HCT116 (cell line): ENCODE measurements at regions not wholly inside any gene's neighbourhood (a gene's known extent, or its start where the extent isn't known, plus 50 kb on each side); places are given as distances from the start of the nearest gene placed in this dataset.

ENCODE experiments used
- ATAC-seq: fragments of 200-7000 bp; cut with Tn5 transposase; 2 replicates; pipeline ENCODE4 v1.9.1; 2020; ENCODE audit warnings: mild to moderate bottlenecking, moderate library complexity
- BruUV-seq: library from RNA; stranded (reverse); fragments of 400-500 nt; replicated peaks from 2 replicates; lab custom pipeline; 2021; lab: Mats Ljungman, UMichigan
- CTCF ChIA-PET: fragments of 300-600 bp; sonication (Branson Sonifier 250); formaldehyde crosslinking; loops from one replicate; lab custom pipeline; 2021; ENCODE audit warnings: antibody characterized with exemption; lab: Charles Lee
- POLR2A ChIA-PET: fragments of 300-600, 350-600 bp; sonication (Branson Sonifier 250); formaldehyde crosslinking; loops from one replicate; lab custom pipeline; 2021; ENCODE audit warnings: antibody characterized with exemption; lab: Charles Lee
- RAD21 ChIA-PET, 2 experiments: fragments of 300-600 bp; sonication (Branson Sonifier 250); formaldehyde crosslinking; loops; one replicate each; lab custom pipeline; 2023; ENCODE audit warnings: low total read pairs in 2 of 2; ENCODE audit not compliant: uncharacterized antibody in 2 of 2, unreplicated experiment in 2 of 2, low non-redundant PET in 1 of 2; lab: Charles Lee
- DNase-seq: peaks from one replicate; pipeline ENCODE4 v3.0.0-alpha.2; 2010; ENCODE audit warnings: low read depth, low spot score
- H2AFZ ChIP-seq: fragments of 200-600 bp; shearing (Covaris generic), sonication (generic); 2 replicates; pipeline ENCODE4 v1.6.1; 2017; ENCODE audit warnings: low read depth, mixed run types, mixed read lengths, antibody characterized with exemption, low read length; ENCODE audit not compliant: poor library complexity, severe bottlenecking
- H3K27ac ChIP-seq: 2 replicates; pipeline ENCODE4 v1.5.1; 2012; ENCODE audit warnings: low read depth, low read length
- H3K27me3 ChIP-seq: fragments of 200-600 bp; sonication (generic); 2 replicates; pipeline ENCODE4 v1.6.1; 2016; ENCODE audit warnings: mixed run types, low read length, mixed read lengths; ENCODE audit not compliant: insufficient read depth
- H3K36me3 ChIP-seq, 2 experiments: fragments of 200-500 bp in 1 of 2; fragments of 200-600 bp in 1 of 2; sonication (Bioruptor generic) in 1 of 2; sonication (generic) in 1 of 2; 2 replicates each; pipeline versions ENCODE4 v1.5.1 to v1.6.1; 2014 to 2016; ENCODE audit warnings: low read length in 2 of 2, inconsistent platforms in 1 of 2, mixed read lengths in 1 of 2, mixed run types in 1 of 2; ENCODE audit not compliant: insufficient read depth in 2 of 2, control insufficient read depth in 1 of 2
- H3K4me1 ChIP-seq, 2 experiments: fragments of 200-600 bp in 1 of 2; sonication (generic) in 1 of 2; 2 replicates each; pipeline versions ENCODE4 v1.5.1 to v1.6.1; 2012 to 2017; ENCODE audit warnings: low read length in 2 of 2, inconsistent platforms in 1 of 2, mild to moderate bottlenecking in 1 of 2, mixed read lengths in 1 of 2, mixed run types in 1 of 2, moderate library complexity in 1 of 2; ENCODE audit not compliant: insufficient read depth in 2 of 2, control insufficient read depth in 1 of 2
- H3K4me2 ChIP-seq: fragments of 200-600 bp; sonication (generic); 2 replicates; pipeline ENCODE4 v1.6.1; 2017; ENCODE audit warnings: mixed run types, low read length, mixed read lengths
- H3K4me3 ChIP-seq, 2 experiments: fragments of 200-600 bp in 1 of 2; sonication (generic) in 1 of 2; replicated peaks in 1 of 2; 2 replicates each; pipeline ENCODE4 v1.5.1; 2011 to 2016; ENCODE audit warnings: low read length in 2 of 2, control low read depth in 1 of 2, low read depth in 1 of 2, mild to moderate bottlenecking in 1 of 2, mixed read lengths in 1 of 2, mixed run types in 1 of 2
- H3K79me2 ChIP-seq: fragments of 200-600 bp; sonication (generic); 2 replicates; pipeline ENCODE4 v1.6.1; 2017; ENCODE audit warnings: mild to moderate bottlenecking, mixed run types, low read length, moderate library complexity, mixed read lengths; ENCODE audit not compliant: insufficient read depth
- H3K9ac ChIP-seq: fragments of 200-600 bp; sonication (generic); 2 replicates; pipeline ENCODE4 v1.6.1; 2016; ENCODE audit warnings: low read length, mixed read lengths
- H3K9me2 ChIP-seq: fragments of 200-600 bp; sonication (generic), shearing (Covaris generic); 2 replicates; pipeline ENCODE4 v1.6.1; 2017; ENCODE audit warnings: mixed run types, mild to moderate bottlenecking, moderate library complexity; ENCODE audit not compliant: insufficient read depth
- H3K9me3 ChIP-seq, 2 experiments: fragments of 200-500 bp in 1 of 2; fragments of 200-600 bp in 1 of 2; sonication (Bioruptor generic) in 1 of 2; sonication (generic) in 1 of 2; 2 replicates each; pipeline ENCODE4 v1.6.1; 2014 to 2017; ENCODE audit warnings: low read length in 2 of 2, mixed read lengths in 2 of 2, inconsistent platforms in 1 of 2, low read depth in 1 of 2, mild to moderate bottlenecking in 1 of 2, mixed run types in 1 of 2, moderate library complexity in 1 of 2; ENCODE audit not compliant: control insufficient read depth in 1 of 2, insufficient read depth in 1 of 2
- H4K20me1 ChIP-seq: fragments of 200-600 bp; sonication (generic), shearing (Covaris generic); 2 replicates; pipeline ENCODE4 v1.6.1; 2017; ENCODE audit warnings: mixed run types, mild to moderate bottlenecking, moderate library complexity; ENCODE audit not compliant: insufficient read depth
- ATF3 ChIP-seq: IDR thresholded peaks from 2 replicates; pipeline ENCODE4 v1.6.1; 2012
- CEBPB ChIP-seq: IDR thresholded peaks from 2 replicates; pipeline ENCODE4 v1.6.1; 2012; ENCODE audit warnings: low read depth
- ELF1 ChIP-seq: IDR thresholded peaks from 2 replicates; pipeline ENCODE4 v1.6.1; 2012; ENCODE audit warnings: low read depth, borderline replicate concordance
- EZH2 ChIP-seq: fragments of 200-600 bp; sonication (generic); IDR thresholded peaks from 2 replicates; pipeline ENCODE4 v1.6.1; 2017; ENCODE audit warnings: antibody characterized with exemption, mixed run types
- EZH2phosphoT487 ChIP-seq: fragments of 200-600 bp; IDR thresholded peaks from 2 replicates; pipeline ENCODE4 v1.6.1; 2018; ENCODE audit warnings: antibody characterized with exemption, borderline replicate concordance
- FOSL1 ChIP-seq: IDR thresholded peaks from 2 replicates; pipeline ENCODE4 v1.6.1; 2012; ENCODE audit warnings: low read depth
- JUND ChIP-seq: IDR thresholded peaks from 2 replicates; pipeline ENCODE4 v1.6.1; 2012
- POLR2AphosphoS5 ChIP-seq: IDR thresholded peaks from 2 replicates; pipeline ENCODE4 v1.6.1; 2011; ENCODE audit warnings: mild to moderate bottlenecking, low read depth, low read length, moderate library complexity
- RAD21 ChIP-seq: IDR thresholded peaks from 2 replicates; pipeline ENCODE4 v1.6.1; 2012; ENCODE audit warnings: low read depth, mild to moderate bottlenecking
- REST ChIP-seq: IDR thresholded peaks from 2 replicates; pipeline ENCODE4 v1.6.1; 2012; ENCODE audit warnings: low read depth
- SP1 ChIP-seq: IDR thresholded peaks from 2 replicates; pipeline ENCODE4 v1.6.1; 2012; ENCODE audit warnings: low read depth
- SRF ChIP-seq: IDR thresholded peaks from 2 replicates; pipeline ENCODE4 v1.6.1; 2012; ENCODE audit warnings: low read depth
- YY1 ChIP-seq: IDR thresholded peaks from 2 replicates; pipeline ENCODE4 v1.6.1; 2011; ENCODE audit warnings: low read length, low read depth, moderate library complexity, mild to moderate bottlenecking; ENCODE audit not compliant: insufficient replicate concordance; ENCODE audit errors: extremely low read depth
- ZBTB33 ChIP-seq: IDR thresholded peaks from 2 replicates; pipeline ENCODE4 v1.6.1; 2011; ENCODE audit warnings: mild to moderate bottlenecking, low read length, moderate library complexity; ENCODE audit not compliant: insufficient replicate concordance; ENCODE audit errors: extremely low read depth
- ZFX ChIP-seq: fragments of 450-650 bp; IDR thresholded peaks from 2 replicates; pipeline ENCODE4 v1.6.1; 2017
- ZNF274 ChIP-seq: fragments of 200-500 bp; sonication (Bioruptor generic); IDR thresholded peaks from 2 replicates; pipeline ENCODE4 v1.6.1; 2014; ENCODE audit warnings: mild to moderate bottlenecking, low read depth, low read length, inconsistent platforms
- intact Hi-C: fragments of 100-400 bp; cut with micrococcal nuclease; formaldehyde crosslinking; loops from 2 replicates; pipeline ENCODE4 v1.10.0; 2022
- TF ChIP-seq, protein P1 (sequence below), 3 experiments: fragments of 200-600 bp in 1 of 3; sonication (generic) in 1 of 3; IDR thresholded peaks in 2 of 3; conservative IDR thresholded peaks in 1 of 3; 2 replicates each; pipeline ENCODE4 v1.5.1; 2012 to 2017; ENCODE audit warnings: low read depth in 2 of 3, low read length in 2 of 3, antibody characterized with exemption in 1 of 3, borderline replicate concordance in 1 of 3, control low read depth in 1 of 3, mild to moderate bottlenecking in 1 of 3, mixed read lengths in 1 of 3, mixed run types in 1 of 3, moderate library complexity in 1 of 3; ENCODE audit not compliant: insufficient read depth in 1 of 3

DNA sequence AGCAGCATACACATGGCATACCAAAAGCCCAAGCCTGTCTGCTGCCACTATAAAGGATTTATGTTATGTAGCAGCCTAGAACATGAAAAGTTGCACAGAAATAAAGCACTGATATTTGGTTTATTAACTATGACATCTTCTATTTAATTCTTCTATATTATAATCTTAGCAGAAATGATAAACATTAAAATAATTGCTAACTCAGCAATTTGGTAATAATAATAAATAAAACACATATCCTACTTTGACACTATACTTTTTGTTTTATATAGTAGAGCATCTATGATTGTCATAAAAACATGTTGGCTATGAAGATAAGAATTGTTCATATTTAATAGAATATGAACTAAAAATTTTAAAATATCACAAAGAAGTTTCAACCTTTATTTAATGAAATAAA is 1733.3 kb upstream of the IGFBP7 start:
- no peak overlapping the region for H2AFZ ChIP-seq
- H4K20me1 ChIP-seq, result no peaks in the 10 kb centered on the region; the same call in 1 of the 2 replicates
- no peak for DNase-seq
- TF ChIP-seq EZH2phosphoT487 (no peak), RAD21 (no peak), REST (no peak), JUND (no peak), FOSL1 (no peak), CEBPB (no peak), ZBTB33 (no peak), POLR2AphosphoS5 (no peak), ELF1 (no peak), ZFX (no peak), YY1 (no peak), EZH2 (no peak), SP1 (no peak), SRF (no peak), ATF3 (no peak), ZNF274 (no peak)
- TF ChIP-seq, protein P1, sequence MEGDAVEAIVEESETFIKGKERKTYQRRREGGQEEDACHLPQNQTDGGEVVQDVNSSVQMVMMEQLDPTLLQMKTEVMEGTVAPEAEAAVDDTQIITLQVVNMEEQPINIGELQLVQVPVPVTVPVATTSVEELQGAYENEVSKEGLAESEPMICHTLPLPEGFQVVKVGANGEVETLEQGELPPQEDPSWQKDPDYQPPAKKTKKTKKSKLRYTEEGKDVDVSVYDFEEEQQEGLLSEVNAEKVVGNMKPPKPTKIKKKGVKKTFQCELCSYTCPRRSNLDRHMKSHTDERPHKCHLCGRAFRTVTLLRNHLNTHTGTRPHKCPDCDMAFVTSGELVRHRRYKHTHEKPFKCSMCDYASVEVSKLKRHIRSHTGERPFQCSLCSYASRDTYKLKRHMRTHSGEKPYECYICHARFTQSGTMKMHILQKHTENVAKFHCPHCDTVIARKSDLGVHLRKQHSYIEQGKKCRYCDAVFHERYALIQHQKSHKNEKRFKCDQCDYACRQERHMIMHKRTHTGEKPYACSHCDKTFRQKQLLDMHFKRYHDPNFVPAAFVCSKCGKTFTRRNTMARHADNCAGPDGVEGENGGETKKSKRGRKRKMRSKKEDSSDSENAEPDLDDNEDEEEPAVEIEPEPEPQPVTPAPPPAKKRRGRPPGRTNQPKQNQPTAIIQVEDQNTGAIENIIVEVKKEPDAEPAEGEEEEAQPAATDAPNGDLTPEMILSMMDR (IDR thresholded peaks at IDR 0.05 in 2 of 3, conservative IDR thresholded peaks at IDR 0.05 in 1 of 3; ENCODE audit: borderline replicate concordance in 1 of 3, insufficient read depth in 1 of 3, low read depth in 2 of 3, low read length in 2 of 3), result no peak
- H3K27ac ChIP-seq, result no peak overlapping the region
- ChIA-PET CTCF (no interaction called here), RAD21 (no interaction called here), POLR2A (no interaction called here)
- BruUV-seq, result no TSS peak
- no peaks in the 10 kb centered on the region for H3K9me2 ChIP-seq
- H3K79me2 ChIP-seq, result no peaks in the 10 kb centered on the region
- H3K4me3 ChIP-seq, result no peak overlapping the region
- no peaks in the 10 kb centered on the region for H3K4me1 ChIP-seq
- no peaks in the 10 kb centered on the region for H3K36me3 ChIP-seq
- peaks cover 9 to 23% of the 10 kb centered on the region in 2 experiments; a peak in 2 of 4 replicates for H3K9me3 ChIP-seq
- H3K9ac ChIP-seq, result no peak overlapping the region
- no peak overlapping the region for H3K4me2 ChIP-seq
- ATAC-seq, result no peak
- no peaks in the 10 kb centered on the region for H3K27me3 ChIP-seq
- intact Hi-C loops, result no loop called here
